ENCODE measurements at regions not wholly inside any gene's neighbourhood (a gene's known extent, or its start where the extent isn't known, plus 50 kb on each side); places are given as distances from the start of the nearest gene placed in this dataset.
"Not testable (repeated sequence)": the region's sequence is repeated elsewhere in the genome, so short reads cannot be mapped to it uniquely, and the experiment has no call there.

- DNase-seq, result no peak
These were observed 458.6 kb upstream of the ATXN8OS start for GRCh38 chr13:69649063-69649392.

DNA sequence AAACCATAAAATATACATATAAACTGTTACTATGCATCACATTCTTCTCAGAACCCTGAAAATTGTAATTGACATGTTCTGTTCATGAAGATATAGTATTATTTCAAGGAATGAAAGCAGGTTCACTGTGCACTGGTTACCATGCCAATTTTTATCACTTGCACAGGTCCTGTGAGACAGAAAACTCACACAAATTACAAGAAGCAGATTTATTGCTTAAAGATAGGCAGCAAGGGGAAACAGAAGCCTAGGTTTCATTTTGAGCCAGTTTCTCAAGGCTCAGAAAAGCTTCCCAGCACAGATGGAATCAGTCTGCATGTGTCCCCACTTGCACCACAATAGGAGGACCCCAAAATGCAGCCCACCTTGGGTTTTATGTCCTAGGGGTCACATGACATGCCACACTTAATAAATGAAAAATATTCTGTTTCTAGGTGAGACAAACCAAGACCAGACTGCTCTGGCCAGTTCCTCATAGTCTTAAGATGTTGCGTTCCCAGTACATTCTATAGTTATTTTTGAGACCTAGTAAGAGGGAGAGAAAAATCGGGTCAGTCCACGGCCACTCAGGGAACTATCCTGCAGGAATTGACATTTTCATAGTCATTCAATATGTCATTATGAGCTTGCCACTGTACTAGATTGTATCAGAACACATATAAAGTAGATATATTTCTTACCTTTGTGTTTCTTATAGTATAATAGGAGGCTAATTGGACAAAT lies 459.1 kb upstream of the ATXN8OS start:
- DNase-seq, result no peak

DNA sequence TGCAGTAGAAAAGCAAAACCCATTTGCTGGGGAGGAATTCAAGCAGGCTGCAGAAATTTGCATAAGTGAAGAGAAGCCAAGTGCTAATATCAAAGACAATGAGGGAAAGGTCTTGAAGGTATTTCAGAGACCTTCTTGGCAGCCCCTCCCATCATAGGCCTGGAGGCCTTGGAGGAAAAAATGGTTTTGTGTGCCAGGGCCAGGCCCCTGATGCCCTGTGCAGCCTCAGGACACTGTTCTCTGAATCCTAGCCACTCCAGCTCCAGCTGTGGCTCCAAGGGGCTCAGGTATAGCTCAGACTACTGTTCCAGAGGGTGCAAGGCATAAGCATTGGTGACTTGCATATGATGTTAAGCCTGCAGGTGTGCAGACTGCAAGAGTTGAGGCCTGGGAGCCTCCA lies 463.2 kb upstream of the ATXN8OS start:
- no peak for DNase-seq

DNA sequence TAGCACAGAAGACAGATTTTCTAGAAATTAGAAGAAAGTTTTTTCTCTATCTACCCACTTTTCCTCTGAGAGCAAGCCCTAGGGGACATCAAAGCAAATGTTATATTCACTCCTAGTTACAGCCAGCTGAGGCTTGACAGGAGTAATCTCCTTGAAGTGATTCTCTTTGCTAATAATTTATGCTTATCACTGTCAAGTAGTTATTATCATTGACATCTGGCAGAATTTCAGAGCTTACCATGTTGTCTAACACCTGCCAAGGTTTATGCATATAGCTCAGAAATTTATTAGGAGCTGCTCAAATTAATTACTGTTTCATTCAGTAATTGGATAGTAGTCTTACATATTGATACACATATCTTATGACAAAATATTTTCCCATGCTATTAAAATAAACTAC lies 465.9 kb upstream of the ATXN8OS start:
- no peak for DNase-seq

DNA sequence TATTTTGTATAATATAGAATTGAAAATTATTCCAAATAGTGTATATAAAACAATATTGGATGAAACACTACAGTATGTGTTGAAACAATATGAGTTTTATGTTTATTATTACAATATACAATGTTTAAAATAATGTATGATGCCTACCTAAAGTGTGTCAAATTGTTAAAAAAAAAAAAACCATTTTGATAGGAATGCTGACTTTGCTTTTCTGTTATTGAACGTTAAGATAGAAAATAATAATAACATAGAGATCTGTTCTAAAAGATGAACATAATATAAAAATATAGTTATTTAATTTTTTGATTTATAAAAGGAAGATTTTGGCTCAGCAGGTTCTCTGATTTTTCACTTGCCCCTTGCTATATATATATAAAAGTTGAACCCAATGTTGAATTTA lies 474.6 kb upstream of the ATXN8OS start:
- no peak for DNase-seq

GRCh38 chr13:69623973-69624372 lies 483.7 kb upstream of the ATXN8OS start:
- no peak for DNase-seq

- no peak for DNase-seq
These were observed 488.0 kb upstream of the ATXN8OS start for GRCh38 chr13:69619651-69620050.

GRCh38 chr13:69618838-69619237 lies 488.8 kb upstream of the ATXN8OS start:
- no peak for DNase-seq

DNA sequence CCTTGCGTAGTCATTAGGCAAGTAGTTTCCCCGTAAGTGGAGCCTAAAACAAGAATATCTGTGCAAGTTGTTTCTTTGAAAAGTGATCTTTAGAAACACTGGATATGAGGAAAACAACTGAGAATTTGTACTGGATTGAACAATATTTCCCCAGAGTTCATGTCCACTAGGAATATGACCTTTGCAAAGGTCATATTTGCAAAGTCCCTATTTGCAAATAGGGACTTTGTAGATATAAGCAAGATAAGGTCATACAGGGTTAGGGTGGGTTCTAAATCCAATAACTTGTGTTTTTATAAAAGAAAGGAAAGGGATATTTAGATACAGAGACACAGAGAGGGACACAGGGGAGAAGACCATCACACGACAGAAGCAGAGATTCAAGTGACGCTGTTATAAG lies 489.2 kb upstream of the ATXN8OS start:
- no peak for DNase-seq

DNA sequence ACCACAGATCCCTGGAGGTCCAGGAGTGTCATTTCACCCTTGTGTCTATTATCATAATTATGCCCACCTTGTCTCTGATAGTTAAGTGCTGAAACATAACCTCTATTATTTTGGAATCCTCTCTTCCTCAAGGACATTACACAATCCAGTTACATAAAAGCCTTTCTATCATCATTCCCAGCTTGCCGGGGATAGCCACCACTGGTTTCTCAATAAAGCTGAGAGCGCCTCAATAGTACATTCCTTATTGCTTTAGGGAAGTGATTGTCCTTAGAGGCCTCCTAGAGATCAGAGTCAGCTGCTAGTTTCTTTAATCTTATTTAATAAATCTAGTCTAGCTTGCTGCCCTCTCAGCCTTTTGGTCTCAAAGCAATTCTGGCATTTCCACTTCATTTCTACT lies 490.0 kb upstream of the ATXN8OS start:
- no peak for DNase-seq

- DNase-seq, result no peak
These were observed 491.2 kb upstream of the ATXN8OS start for GRCh38 chr13:69616396-69616795.

DNA sequence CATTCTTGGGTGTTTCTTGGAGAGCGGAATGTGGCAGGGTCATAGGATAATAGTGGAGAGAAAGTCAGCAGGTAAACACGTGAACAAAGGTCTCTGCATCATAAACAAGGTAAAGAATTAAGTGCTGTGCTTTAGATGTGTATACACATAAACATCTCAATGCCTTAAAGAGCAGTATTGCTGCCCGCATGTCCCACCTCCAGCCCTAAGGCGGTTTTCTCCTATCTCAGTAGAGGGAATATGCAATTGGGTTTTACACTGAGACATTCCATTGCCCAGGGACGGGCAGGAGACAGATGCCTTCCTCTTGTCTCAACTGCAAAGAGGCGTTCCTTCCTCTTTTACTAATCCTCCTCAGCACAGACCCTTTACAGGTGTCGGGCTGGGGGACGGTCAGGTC lies 492.6 kb upstream of the ATXN8OS start:
- not testable (repeated sequence) for DNase-seq

GRCh38 chr13:69604698-69605097 lies 502.9 kb upstream of the ATXN8OS start:
- DNase-seq, result no peak

DNA sequence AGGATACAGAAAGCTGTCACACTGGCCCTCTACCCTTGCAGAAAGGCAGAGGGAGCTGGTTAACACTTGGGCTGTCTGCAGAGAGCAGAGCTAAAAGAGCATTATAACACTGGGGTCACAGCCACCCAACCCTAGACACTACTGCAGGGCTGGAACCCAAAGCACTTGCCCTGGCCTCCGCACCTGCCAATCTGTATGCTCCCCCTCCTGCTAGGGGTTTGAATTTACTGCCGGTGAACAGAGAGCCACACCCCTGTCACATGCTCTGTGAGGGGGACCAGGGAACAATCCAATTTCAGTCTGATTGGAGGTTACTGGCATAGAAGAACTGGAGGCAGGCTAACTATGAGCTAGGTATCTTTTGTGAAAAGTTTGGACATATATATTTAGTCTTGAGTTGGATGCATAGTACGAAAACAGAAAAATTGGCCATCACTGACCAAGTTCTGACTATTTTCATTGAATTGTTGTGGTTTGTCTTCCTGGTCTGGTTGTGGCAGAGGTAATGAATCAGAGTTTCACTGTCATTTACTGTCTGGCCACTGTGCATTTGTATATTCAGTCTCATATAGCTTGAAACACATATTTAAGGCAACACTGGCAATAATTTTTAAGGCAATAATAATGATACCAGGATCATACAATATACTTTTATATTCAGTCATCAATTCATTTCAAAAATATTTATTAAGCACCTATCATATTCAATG lies 504.3 kb upstream of the ATXN8OS start:
- no peak for DNase-seq

DNA sequence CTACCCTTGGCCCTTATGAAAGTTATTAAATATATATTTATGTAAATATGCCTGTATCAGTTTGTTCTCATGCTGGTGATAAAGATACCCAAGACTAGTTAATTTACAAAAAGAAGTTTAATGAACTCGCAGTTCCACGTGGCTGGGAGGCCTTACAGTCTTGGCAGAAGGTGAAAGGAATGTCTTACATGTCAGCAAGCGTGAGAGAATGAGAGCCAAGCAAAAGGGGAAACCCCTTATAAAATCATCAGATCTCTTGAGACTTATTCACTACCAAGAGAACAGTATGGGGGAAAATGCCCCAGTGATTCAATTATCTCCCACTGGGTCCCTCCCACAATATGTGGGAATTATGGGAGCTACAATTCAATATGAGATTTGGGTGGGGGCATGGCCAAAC lies 506.0 kb upstream of the ATXN8OS start:
- DNase-seq, result no peak

DNA sequence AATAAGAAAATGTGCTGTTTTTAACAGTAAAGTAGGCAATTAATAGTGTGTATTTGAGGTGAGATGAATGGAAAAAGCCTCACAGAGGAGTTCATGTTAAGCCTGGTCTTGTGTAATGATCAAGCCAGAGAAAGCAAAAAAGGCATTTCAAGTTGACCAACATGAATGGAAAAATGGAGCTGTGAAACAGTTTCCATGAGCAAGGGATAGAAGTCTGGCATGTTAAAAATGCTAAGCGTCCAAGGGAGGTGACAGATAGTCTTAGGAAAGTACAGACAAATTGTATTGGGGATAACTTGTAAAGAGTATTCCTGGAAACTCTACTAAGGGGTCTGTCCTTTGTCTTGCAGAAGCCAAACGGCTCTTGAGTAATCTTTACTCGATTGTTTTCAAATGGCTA lies 506.8 kb upstream of the ATXN8OS start:
- DNase-seq, result no peak

DNA sequence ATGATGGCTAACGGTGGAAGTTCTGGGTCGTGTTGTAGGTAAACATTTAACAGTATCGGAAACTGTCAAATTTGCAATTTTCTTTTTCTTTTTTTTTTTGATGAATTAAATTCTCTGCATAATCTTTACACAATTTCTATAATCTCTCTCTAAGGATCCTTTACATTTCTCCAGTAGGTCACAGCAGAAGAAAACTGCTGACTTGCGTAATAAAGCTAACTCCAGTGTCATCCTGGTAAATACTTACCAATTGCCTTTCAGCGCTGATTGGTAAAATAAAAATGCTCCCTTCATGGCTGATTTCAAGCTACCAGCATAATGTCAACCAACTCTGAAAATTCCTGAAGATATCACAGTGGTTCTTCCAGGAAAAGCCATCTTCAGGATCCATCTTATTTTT lies 510.5 kb upstream of the ATXN8OS start:
- no peak for DNase-seq

- no peak for DNase-seq
These were observed 512.4 kb upstream of the ATXN8OS start for GRCh38 chr13:69595181-69595580.

DNA sequence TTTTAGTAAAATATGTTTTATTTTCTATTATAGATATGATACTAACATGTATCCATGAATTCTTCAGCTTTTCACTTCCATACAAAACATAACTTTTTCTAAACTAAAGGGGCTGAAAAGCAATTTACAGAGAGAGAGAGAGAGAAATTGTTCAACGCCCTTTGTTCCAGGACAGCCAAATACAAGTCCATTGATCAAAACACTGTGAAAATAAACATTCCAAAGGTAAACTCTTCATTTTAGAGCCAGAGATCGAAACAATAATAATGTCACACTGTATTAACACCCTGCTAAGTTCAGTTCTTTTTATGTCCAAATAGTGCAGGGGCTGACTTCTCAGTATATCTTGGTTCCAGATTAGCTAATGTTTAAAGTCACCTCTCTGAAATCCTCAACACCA lies 516.2 kb upstream of the ATXN8OS start:
- no peak for DNase-seq

DNA sequence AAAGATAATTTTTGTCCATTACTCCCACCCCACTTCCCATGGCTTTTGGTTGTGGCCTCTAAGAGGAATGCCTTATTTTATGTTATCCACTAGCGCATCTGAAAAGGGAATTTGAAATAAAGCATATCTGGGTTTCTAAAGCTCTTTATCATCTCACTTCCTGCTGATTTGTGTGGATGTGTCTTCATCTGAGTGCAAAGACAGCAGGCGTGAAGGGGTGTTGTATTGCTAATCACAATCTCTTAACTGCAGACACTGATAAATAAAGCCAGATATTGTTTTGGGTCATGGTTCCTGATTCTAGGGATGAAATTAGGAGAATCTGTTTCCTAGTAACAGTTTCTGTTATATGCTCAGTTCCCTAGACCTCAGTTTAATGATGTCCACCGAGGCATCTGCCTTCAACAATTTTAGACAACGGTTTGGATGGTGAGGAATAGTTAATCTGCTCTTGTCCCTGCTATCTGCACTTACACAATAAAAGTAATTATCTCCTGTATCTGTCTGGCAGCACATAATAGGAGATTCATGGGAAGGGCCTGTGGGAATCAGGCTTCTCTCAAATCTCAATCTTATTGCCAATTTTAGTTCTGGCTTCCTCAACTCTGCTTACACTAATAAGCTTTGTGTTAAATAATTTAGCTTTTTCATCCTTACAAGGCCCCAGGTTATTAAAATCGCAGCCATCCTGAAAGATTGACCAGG lies 517.9 kb upstream of the ATXN8OS start:
- DNase-seq, result no peak

GRCh38 chr13:69585656-69586055 lies 522.0 kb upstream of the ATXN8OS start:
- DNase-seq, result no peak

DNA sequence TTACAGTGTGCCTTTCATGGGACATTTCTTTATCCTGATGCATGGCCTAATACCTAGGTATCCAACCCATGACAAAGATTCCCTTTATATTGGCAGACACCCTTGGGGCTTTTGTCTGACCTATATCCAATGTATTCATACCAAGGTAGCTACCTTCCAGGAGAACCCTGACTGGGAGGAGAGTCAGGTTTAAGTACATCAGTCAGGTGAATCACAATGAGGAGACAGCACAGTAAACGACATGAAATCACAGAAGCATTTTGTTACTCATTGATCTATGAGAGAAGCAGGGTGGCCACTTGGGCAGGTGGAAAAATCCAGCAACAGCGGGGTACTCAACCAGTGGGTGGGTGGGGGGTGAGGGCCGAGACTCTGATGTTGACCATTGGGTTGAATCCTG lies 527.4 kb upstream of the ATXN8OS start:
- DNase-seq, result no peak

GRCh38 chr13:69579351-69579750 lies 528.3 kb upstream of the ATXN8OS start:
- no peak for DNase-seq

GRCh38 chr13:69571606-69572323 lies 535.9 kb upstream of the ATXN8OS start:
- DNase-seq, result no peak

Data from fibroblast of skin of right quadriceps (primary cell).